ENCODE measurements at regions not wholly inside any gene's neighbourhood (a gene's known extent, or its start where the extent isn't known, plus 50 kb on each side); places are given as distances from the start of the nearest gene placed in this dataset.

GRCh38 chr2:67898595-67898994 lies 164.2 kb downstream of the C1D start:
- TF ChIP-seq, protein P1, sequence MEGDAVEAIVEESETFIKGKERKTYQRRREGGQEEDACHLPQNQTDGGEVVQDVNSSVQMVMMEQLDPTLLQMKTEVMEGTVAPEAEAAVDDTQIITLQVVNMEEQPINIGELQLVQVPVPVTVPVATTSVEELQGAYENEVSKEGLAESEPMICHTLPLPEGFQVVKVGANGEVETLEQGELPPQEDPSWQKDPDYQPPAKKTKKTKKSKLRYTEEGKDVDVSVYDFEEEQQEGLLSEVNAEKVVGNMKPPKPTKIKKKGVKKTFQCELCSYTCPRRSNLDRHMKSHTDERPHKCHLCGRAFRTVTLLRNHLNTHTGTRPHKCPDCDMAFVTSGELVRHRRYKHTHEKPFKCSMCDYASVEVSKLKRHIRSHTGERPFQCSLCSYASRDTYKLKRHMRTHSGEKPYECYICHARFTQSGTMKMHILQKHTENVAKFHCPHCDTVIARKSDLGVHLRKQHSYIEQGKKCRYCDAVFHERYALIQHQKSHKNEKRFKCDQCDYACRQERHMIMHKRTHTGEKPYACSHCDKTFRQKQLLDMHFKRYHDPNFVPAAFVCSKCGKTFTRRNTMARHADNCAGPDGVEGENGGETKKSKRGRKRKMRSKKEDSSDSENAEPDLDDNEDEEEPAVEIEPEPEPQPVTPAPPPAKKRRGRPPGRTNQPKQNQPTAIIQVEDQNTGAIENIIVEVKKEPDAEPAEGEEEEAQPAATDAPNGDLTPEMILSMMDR (IDR thresholded peaks at IDR 0.05): no peak
- no peak for TF ChIP-seq EP300 (IDR thresholded peaks at IDR 0.05)
- no peak for TF ChIP-seq POLR2A (IDR thresholded peaks at IDR 0.05; ENCODE audit: low read depth)
- no peak for TF ChIP-seq POLR2AphosphoS5 (IDR thresholded peaks at IDR 0.05)
